Nephron progenitor cell (in vitro differentiated cells): ENCODE measurements at regions not wholly inside any gene's neighbourhood (a gene's known extent, or its start where the extent isn't known, plus 50 kb on each side); places are given as distances from the start of the nearest gene placed in this dataset.

Experiments
- DNase-seq: peaks from one replicate; pipeline ENCODE4 v3.0.0; 2021
- H3K27ac Mint-ChIP-seq: 2 replicates; pipeline ENCODE4 v1.8.0; 2021; ENCODE audit warnings: mild to moderate bottlenecking, moderate library complexity, mixed read lengths
- H3K27me3 Mint-ChIP-seq: 2 replicates; pipeline ENCODE4 v1.8.0; 2021; ENCODE audit warnings: mild to moderate bottlenecking, low read depth, mixed read lengths; ENCODE audit not compliant: poor library complexity
- H3K36me3 Mint-ChIP-seq: 2 replicates; pipeline ENCODE4 v1.8.0; 2021; ENCODE audit warnings: low read depth, mixed read lengths
- H3K4me1 Mint-ChIP-seq: 2 replicates; pipeline ENCODE4 v1.8.0; 2021; ENCODE audit warnings: mixed read lengths
- H3K4me3 Mint-ChIP-seq: 2 replicates; pipeline ENCODE4 v1.8.0; 2021; ENCODE audit warnings: mild to moderate bottlenecking, moderate library complexity, mixed read lengths
- H3K9me3 Mint-ChIP-seq: 2 replicates; pipeline ENCODE4 v1.8.0; 2021; ENCODE audit warnings: mild to moderate bottlenecking, moderate library complexity, mixed read lengths
- CTCF ChIP-seq: fragments of 200-600 bp; sonication (generic); IDR thresholded peaks from 2 replicates; pipeline ENCODE4 v1.5.0; 2021; ENCODE audit warnings: antibody characterized with exemption

- Mint-ChIP-seq H3K4me3 (no peak overlapping the region), H3K27me3 (peaks cover 3% of the 10 kb centered on the region), H3K27ac (no peak overlapping the region), H3K9me3 (no peaks in the 10 kb centered on the region), H3K4me1 (peaks cover 13% of the 10 kb centered on the region), H3K36me3 (no peaks in the 10 kb centered on the region)
- no peak for DNase-seq
- TF ChIP-seq CTCF: no peak
Observed at GRCh38 chr6:25174678-25175077, 104.5 kb upstream of the CARMIL1 start.

DNA sequence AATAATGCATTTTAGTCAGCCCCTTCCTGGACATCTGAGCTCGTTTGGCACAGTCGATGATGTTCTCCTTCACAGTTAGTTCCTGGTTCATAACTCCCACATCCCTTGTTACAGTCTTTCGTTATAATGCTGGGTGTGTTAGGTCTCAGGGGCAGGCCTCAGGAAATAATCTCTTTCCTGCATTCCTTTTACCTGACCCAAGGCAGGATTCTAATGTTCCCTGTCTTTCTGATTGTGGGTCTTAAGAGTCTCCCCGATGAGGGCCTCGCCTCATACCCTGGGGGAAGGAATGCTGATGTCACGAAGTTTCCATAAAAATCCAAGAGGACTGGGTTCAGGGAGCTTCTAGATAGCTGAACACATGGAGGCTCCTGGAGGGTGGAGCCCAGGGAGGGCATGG, 104.0 kb upstream of the CARMIL1 start:
- no peak for DNase-seq
- no peak overlapping the region for H3K27ac Mint-ChIP-seq
- H3K27me3 Mint-ChIP-seq: peaks cover 3% of the 10 kb centered on the region
- TF ChIP-seq CTCF: no peak
- no peaks in the 10 kb centered on the region for H3K9me3 Mint-ChIP-seq
- no peak overlapping the region for H3K4me3 Mint-ChIP-seq
- peaks cover 9% of the 10 kb centered on the region for H3K4me1 Mint-ChIP-seq
- H3K36me3 Mint-ChIP-seq: no peaks in the 10 kb centered on the region

- Mint-ChIP-seq H3K9me3 (no peaks in the 10 kb centered on the region), H3K4me3 (no peak overlapping the region), H3K27me3 (peaks cover 3% of the 10 kb centered on the region), H3K27ac (no peak overlapping the region), H3K36me3 (no peaks in the 10 kb centered on the region), H3K4me1 (peaks cover 9% of the 10 kb centered on the region)
- TF ChIP-seq CTCF: no peak
- DNase-seq: no peak
Observed at GRCh38 chr6:25175681-25176080, 103.5 kb upstream of the CARMIL1 start.

DNA sequence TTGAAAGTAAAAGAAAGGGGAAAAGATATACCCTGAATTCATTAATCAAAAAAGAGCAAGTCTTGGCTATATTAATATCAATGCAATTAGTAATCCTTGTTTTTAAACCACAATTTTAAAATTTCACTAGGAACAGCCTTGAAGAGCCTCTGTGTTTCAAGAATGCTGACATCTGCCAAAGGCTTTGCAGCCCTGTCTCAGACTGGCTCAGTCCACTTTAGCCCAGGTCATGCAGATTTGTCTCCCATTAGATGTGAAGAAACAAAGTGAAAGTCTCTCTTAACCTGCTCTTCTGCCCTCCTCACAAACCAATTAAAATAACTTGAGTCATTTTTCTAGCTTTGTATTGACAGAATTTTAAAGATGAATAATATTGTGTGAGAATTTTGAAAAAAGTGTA, 102.7 kb upstream of the CARMIL1 start:
- no peak for TF ChIP-seq CTCF
- Mint-ChIP-seq H3K27ac (no peak overlapping the region), H3K9me3 (no peaks in the 10 kb centered on the region), H3K4me3 (no peak overlapping the region), H3K36me3 (no peaks in the 10 kb centered on the region), H3K27me3 (peaks cover 3% of the 10 kb centered on the region), H3K4me1 (peaks cover 9% of the 10 kb centered on the region)
- DNase-seq: no peak

DNA sequence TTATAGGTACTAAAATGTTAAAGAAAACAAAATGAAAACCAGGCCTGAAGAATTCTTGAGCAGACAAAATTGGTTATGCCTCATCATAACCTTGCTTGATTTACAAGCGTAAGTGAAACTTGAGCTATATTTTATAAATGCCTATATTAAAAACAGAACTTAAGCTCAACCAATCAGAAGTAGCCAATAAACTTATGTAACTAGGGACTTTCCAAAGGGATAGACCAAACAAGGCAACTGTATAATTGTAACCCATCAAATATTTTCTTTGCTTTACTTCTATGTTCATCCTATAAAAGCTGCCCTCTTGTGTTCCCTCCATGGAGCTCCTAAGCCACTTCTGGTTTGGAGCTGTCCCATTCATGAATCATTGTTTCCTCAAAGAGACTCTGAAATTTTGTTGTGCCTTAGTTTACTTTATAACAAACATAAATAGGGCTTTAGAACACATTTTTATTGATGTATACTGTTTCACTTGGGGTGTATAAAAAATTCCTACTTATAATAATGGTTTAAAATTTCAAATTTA, 101.6 kb upstream of the CARMIL1 start:
- Mint-ChIP-seq H3K27ac (no peak overlapping the region), H3K9me3 (no peaks in the 10 kb centered on the region), H3K36me3 (no peaks in the 10 kb centered on the region), H3K27me3 (no peaks in the 10 kb centered on the region), H3K4me1 (peaks cover 9% of the 10 kb centered on the region), H3K4me3 (no peak overlapping the region)
- no peak for TF ChIP-seq CTCF
- DNase-seq: no peak

- no peak for DNase-seq
- no peaks in the 10 kb centered on the region for H3K4me1 Mint-ChIP-seq
- H3K27ac Mint-ChIP-seq: no peak overlapping the region
- H3K36me3 Mint-ChIP-seq: no peaks in the 10 kb centered on the region
- H3K9me3 Mint-ChIP-seq: no peaks in the 10 kb centered on the region
- no peak for TF ChIP-seq CTCF
- no peak overlapping the region for H3K4me3 Mint-ChIP-seq
- no peaks in the 10 kb centered on the region for H3K27me3 Mint-ChIP-seq
Observed at GRCh38 chr6:25178336-25179035, 100.7 kb upstream of the CARMIL1 start.
